HuH-7.5 (cell line): ENCODE measurements at regions not wholly inside any gene's neighbourhood (a gene's known extent, or its start where the extent isn't known, plus 50 kb on each side); places are given as distances from the start of the nearest gene placed in this dataset.
"Not testable (repeated sequence)": the region's sequence is repeated elsewhere in the genome, so short reads cannot be mapped to it uniquely, and the experiment has no call there.

Source experiments
- DNase-seq: peaks from one replicate; pipeline ENCODE4 v3.0.0; 2011; ENCODE audit warnings: low spot score

DNA sequence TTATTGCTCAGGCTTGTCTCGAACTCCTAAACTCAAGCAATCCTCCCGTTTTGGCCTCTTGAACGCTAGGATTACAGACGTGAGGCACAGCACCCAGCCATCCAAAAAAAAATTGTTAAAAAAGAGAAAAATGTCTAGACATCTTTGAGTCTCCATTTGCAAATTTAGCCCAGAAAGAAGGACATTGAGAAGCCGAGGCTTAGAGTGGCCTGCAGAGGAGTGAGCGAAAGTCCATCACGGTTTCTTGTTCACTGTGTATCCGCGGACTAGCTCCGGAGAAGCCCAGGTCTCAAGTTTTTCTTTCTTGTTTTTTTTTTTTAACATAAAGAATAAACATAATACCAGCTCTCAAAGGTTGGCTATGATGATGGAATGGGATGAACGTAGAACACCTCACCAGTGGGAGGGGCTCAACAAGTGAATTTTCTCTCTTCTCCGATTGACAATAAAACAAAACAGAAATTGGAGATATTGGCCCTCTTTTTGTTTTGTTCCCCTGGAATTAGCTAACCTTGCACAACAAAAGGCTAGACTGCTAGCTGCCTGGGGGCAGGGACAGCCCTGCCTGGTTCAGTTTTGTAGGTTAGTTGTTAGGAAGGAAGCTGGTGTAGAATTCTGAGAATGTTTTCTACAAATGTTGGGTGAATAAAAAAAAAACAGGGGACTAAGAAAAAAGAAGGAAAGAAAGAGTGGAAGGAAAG, 163.4 kb downstream of the MYCN start:
- no peak for DNase-seq

- DNase-seq, result no peak
Observed at GRCh38 chr2:16102976-16103380, 162.6 kb downstream of the MYCN start.

- DNase-seq, result no peak
Observed at GRCh38 chr2:16102358-16102975, 162.1 kb downstream of the MYCN start.

- no peak for DNase-seq
Observed at GRCh38 chr2:16101196-16101595, 160.8 kb downstream of the MYCN start.

DNA sequence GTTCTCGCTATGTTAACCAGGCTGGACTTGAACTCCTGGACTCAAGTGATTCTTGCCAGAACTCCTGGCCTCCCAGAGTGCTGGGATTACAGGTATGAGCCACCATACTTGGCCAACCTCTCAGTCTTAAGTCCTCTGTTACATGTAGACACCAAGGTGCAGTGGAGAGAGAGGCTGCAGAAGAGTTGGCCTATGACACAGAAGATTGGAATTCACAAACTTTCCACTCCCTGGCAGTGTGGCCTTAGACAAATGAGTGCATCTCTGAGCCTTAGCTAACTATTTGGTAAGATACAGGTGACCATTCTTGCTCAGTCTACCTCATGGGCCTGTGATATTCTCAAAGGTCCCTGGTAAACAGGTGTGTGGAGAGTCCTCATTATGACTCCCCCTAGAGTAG, 159.7 kb downstream of the MYCN start:
- no peak for DNase-seq

- no peak for DNase-seq
Observed at GRCh38 chr2:16099326-16099725, 159.0 kb downstream of the MYCN start.

DNA sequence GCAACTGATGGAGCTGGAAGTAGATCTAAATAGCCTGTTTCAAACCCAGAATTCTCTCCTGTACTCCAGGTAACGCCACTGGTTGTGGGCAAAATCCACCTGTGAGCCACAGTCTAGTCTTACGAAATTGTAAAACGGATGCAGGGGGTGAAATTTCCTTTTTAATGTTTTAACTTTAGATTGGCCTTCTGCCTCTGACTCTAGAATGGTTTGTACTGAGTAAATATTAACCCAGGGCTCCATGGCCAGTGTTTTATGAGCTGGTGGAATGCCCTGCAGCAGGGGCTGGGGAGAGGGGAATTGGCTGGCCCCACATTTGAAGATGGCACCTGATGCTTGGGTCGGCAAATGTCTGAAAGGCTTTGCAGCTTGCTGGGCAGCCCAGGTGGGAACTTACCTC, 156.6 kb downstream of the MYCN start:
- peak; percentile 38 for DNase-seq

DNA sequence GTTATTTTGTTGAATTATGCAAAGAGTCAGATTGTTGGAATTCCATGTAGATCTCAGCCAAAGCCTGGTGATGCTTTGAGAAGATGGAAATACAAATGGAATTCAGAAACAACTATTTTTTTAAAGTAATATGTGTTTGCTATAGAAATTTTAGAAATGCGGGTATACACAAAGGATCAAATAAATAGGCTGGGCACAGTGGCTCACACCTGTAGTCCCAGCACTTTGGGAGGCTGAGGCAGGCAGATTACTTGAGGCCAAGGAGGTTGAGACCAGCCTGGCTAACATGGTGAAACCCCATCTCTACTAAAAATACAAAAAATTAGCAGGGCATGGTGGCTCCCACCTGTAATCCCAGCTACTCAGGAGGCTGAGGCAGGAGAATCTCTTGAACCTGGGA, 155.1 kb downstream of the MYCN start:
- not testable (repeated sequence) for DNase-seq

DNA sequence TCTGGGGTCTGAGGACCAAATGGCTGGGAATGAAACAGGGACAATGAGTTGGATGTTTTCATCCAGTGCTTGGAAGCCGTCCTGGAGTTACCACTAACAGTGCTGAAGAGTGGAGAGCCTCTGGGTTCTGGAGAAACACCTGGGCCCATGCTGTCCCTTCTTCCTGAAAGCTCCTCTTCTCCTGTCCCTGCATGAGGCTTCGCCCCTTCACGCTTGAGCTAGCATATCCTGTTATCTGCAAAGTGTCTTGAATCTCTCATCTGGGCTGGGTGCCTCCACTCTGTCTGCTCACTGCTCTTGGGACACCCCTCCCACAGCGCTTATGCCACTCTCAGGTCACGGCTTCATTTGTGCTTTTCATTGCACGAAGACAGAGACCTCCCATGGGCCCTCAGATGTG, 154.5 kb downstream of the MYCN start:
- no peak for DNase-seq

GRCh38 chr2:16093639-16094529, 153.5 kb downstream of the MYCN start:
- DNase-seq, result no peak

DNA sequence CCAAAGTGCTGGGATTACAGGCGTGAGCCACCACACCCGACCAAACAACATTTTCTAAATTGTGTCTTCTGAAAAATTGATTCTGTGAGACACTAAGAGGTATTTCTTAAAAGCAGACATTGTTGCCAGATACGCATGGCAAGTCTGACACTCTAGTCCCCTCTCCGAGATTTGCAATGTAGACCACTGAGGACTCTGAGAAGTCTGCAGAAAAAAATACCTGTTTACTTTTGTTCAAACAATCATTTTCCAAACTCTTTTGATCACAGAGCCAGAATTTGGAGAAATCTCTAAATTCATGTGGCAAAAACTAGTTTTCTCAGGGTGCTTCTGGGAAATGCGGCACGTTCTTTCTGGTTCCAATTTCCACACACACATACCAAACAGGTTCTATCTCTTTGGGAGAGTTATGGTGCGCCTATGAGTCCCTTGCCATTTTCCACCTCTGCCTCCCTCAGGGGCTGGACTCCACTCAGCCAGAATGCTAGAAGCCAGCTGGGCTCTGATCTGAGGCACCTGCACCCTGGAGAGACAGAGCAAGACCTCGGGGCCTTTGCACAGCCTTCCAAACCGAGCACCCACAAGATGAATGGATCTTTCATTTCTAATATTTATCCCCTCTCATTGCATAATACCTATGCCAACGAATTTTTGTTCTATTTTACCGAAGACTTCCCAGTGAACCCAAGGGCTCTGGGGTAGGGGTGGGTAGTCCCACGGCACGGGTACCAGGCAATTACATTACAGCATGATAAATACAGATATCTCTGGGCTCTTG, 152.7 kb downstream of the MYCN start:
- no peak for DNase-seq

DNA sequence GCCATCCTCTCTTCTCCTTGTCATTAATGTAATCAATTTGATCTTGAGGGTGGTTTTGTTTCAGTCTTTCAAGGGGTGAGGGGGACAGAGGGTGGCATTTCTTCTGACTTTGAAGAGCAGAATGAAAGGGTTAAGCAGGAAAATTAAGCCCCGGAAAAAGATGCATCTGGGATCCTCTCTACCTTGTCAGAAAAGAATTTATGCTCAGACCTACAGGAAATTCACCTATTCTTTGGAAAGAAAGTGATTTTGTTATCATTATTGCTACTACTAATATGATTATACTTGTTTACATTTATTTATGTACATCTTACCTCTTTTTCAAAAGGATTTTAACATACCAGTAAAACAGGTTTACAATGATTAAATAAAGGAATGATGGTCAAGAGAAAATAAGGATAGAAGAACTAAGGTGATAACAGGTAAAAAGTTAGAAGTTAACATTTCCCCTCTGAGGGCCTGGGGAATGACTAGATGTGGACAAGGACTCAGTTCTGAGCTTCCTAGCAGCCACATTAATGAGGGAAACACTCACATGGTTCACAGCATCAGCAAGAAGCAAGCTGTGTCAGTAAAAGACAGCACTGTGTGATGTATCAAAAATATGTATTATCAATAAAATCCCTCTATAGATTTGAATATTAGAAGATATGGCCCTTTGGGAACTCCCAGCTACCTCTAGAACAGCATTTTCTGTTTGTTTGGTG, 151.4 kb downstream of the MYCN start:
- DNase-seq, result no peak

DNA sequence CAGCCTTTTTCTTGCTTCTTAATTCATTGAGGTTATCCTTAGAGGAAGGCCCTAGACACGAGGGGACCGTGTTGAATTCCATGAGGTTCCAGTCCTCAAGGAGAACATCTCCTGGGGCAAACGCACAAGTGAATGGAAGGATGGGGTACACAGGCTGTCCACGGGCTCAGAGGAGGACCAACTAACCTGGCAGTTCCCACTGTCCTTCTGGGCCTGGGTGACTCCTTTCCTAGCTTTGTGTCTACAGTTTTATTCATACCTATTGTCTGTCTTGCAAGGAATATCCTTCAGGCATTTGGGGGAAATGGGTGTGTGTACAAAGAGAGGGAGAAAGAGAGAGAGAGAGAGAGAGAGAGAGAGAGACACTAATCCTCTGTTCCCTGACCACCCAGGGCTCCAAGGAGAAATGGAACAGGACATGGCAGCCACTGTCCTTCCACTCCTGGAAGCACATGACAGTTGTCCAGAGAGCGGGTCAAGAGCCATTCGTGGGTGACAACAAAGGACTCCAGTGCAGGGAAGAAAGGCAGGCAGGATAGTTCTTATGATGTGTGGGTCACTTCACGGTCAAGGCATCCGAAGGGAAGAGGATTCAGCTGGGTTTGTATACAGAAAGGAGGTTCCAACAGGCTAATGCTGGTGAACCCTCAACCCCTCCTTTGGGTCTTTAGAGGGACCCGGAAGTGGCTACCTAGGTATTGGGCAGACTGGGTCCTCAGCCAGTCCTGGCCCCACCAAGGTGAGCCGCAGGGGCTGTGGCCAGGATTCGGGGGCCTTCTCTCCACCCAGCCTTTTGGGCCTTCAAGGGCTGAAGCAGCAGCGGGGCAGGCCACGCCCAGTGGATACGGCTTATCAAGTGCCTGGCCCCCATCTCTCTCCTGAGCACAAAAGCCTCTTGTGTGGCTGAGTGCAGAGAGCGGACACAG, 150.6 kb downstream of the MYCN start:
- no peak for DNase-seq

DNA sequence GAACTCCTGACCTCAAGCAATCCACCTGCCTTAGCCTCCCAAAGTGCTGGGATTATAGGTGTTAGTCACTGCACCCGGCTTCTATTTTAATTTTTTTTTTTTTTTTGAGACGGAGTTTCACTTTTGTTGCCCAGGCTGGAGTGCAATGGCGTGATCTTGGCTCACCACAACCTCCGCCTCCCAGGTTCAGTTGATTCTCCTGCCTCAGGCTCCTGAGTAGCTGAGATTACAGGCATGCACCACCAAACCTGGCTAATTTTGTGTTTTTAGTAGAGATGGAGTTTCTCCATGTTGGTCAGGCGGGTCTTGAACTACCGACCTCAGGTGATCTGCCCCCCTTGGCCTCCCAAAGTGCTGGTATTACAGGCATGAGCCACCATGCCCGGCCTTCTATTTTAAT, 149.1 kb downstream of the MYCN start:
- DNase-seq, result not testable (repeated sequence)

DNA sequence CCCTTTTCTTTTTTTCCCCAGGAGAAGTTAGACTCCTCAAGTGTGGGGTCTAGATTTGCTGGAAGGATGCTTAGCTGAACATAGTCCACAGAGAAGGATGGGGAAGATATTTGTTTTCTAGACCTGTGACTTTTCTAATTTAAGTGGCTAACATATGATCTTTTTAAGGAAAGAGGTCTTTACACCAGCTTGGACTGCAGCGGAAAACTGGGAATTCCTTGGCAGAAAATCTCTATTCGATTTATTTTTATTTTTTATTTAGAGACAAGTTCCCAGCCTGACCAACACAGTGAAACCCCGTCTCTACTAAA, 148.4 kb downstream of the MYCN start:
- DNase-seq, result no peak

DNA sequence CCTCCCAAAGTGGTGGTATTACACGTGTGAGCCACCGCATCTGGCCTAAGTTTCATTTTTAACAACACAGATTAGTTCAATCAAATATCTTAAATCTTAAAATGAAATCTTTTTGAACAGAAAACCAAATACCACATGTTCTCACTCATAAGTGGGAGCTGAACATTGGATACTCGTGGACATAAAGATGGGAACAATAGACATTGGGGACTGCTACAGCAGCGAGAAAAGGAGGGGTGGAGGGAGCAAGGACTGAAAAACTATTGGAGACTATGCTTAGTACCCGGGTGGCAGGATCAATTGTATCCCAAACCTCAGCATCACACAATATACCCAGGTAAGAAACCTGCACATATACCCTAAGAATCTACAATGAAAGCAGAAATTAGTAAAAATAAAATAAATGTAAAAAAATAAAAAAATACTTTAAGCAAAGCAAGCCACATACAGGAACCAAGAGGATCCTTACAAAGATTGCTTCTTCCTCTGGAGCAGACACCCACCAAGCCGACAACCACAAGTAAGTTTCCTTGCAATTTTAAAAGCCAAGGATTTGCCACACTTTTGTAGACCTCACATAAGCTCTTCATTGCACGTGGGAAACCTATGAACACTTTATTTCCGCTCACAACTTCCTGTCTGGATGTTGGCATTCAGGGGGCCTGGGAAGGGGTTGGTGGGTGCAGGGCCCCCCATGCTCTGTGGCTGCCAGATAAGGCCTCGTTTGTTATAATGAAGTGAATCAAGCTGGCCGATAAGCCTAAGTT, 147.9 kb downstream of the MYCN start:
- no peak for DNase-seq

- DNase-seq, result not testable (repeated sequence)
Observed at GRCh38 chr2:16086136-16086535, 145.8 kb downstream of the MYCN start.

DNA sequence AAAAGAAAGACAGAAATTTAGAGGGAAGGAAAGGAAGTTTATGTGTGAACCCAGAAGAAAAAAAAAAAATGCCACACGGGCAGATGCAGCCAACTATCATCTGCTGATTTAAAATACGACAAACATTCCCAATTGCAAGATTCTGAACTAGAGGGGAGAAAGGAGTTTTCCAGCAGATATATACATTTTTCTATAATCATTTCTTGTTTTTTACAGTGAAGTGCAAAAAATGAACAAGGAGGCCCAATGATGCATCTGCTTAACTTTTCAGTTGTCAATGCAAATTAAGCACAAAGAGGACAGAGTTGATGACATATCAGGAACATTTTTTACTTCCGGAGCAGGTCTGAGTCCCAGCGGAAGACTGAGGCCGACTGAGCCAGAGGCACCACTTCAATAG, 144.7 kb downstream of the MYCN start:
- no peak for DNase-seq

GRCh38 chr2:16084274-16084673, 143.9 kb downstream of the MYCN start:
- no peak for DNase-seq

GRCh38 chr2:16082276-16082675, 141.9 kb downstream of the MYCN start:
- DNase-seq, result no peak
